ENCODE measurements at regions not wholly inside any gene's neighbourhood (a gene's known extent, or its start where the extent isn't known, plus 50 kb on each side); places are given as distances from the start of the nearest gene placed in this dataset.
A peak's percentile ranks its signal among the peaks of the same experiment; 100 is the strongest.

DNA sequence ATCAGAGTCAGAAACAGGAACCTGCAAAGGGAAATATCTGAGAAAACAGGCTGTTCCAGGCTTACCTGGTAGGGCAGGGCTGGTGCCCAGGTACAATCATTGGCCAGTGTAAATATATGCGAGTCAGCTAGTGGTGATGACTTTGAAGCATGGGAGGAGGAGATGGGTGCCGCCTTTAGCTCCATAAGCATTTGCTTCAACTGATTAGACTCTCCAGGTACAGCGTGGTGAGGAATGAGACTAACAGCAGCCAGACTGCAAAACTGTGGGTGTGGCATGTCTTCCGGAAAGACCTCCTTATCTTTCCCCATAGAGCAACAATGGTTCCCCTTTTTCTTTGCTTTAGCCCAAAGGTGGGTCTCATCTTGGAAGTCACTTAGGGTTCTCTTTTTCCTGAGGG lies 137.2 kb downstream of the LRIG2 start:
- H3K36me3 ChIP-seq (ENCODE audit: low read depth) = no peaks in the 10 kb centered on the region
- H3K9me3 ChIP-seq (ENCODE audit: severe bottlenecking) = no peaks in the 10 kb centered on the region
- TF ChIP-seq, protein P1, sequence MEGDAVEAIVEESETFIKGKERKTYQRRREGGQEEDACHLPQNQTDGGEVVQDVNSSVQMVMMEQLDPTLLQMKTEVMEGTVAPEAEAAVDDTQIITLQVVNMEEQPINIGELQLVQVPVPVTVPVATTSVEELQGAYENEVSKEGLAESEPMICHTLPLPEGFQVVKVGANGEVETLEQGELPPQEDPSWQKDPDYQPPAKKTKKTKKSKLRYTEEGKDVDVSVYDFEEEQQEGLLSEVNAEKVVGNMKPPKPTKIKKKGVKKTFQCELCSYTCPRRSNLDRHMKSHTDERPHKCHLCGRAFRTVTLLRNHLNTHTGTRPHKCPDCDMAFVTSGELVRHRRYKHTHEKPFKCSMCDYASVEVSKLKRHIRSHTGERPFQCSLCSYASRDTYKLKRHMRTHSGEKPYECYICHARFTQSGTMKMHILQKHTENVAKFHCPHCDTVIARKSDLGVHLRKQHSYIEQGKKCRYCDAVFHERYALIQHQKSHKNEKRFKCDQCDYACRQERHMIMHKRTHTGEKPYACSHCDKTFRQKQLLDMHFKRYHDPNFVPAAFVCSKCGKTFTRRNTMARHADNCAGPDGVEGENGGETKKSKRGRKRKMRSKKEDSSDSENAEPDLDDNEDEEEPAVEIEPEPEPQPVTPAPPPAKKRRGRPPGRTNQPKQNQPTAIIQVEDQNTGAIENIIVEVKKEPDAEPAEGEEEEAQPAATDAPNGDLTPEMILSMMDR (IDR thresholded peaks at IDR 0.05; ENCODE audit: poor library complexity, severe bottlenecking) = no peak
- H3K27me3 ChIP-seq (ENCODE audit: insufficient read depth, poor library complexity, severe bottlenecking) = no peaks in the 10 kb centered on the region
- ATAC-seq (ENCODE audit: low read depth) (peak; percentile 38; the same call in 2 of the 3 replicates), DNase-seq (ENCODE audit: low spot score) (no peak)
- H3K27ac ChIP-seq (ENCODE audit: poor library complexity, severe bottlenecking) = no peak overlapping the region
- no peak overlapping the region for H3K4me3 ChIP-seq (ENCODE audit: severe bottlenecking)
- no peaks in the 10 kb centered on the region for H3K4me1 ChIP-seq (ENCODE audit: insufficient read depth, poor library complexity, severe bottlenecking)

DNA sequence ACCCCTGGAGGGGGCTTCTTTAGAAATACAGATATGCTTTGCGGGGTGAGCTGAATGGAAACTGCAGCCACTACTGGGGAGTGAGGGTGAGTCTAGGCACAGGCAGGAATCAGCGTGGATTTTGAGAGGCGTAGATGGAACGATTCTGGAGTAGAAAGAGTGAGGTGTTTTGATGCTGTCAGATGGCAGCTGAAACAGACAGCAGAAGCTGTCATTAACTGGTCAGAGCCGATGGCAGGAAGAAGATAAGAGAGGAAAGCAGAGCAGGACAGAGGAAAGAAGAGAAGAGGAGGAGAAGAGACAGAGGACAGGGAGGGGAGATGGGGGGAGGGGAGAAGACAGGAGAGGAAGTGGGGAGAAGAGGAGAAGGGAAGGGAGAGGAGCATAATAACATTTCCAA lies 138.5 kb downstream of the LRIG2 start:
- no peak overlapping the region for H3K4me3 ChIP-seq (ENCODE audit: severe bottlenecking)
- TF ChIP-seq, protein P1 (IDR thresholded peaks at IDR 0.05; ENCODE audit: poor library complexity, severe bottlenecking) = no peak
- no peak for DNase-seq (ENCODE audit: low spot score)

DNA sequence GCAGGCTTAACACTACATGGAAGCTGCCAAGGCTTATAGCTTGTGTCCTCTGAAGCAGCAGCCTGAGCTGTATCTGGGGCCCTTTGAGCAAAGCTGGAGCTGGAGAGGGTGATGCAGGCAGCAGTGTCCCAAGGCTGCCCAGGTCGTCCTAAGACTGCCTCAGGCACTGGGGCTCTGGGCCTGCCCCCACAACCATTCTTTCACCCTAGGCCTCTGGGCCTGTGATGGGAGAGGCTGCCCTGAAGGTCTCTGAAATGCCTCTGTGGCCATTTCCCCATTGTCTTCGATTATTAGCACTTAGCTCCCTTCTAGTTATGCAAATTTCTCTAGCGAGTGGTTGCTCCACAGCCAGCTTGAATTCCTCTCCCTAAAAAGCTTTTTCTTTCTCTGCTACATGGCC lies 142.0 kb downstream of the LRIG2 start:
- Histone ChIP-seq H3K27me3 (ENCODE audit: insufficient read depth, poor library complexity, severe bottlenecking) (no peaks in the 10 kb centered on the region), H3K4me1 (ENCODE audit: insufficient read depth, poor library complexity, severe bottlenecking) (no peaks in the 10 kb centered on the region), H3K9me3 (ENCODE audit: severe bottlenecking) (no peaks in the 10 kb centered on the region), H3K27ac (ENCODE audit: poor library complexity, severe bottlenecking) (no peak overlapping the region), H3K36me3 (ENCODE audit: low read depth) (no peaks in the 10 kb centered on the region), H3K4me3 (ENCODE audit: severe bottlenecking) (no peak overlapping the region)
- ATAC-seq (ENCODE audit: low read depth) (no peak), DNase-seq (ENCODE audit: low spot score) (no peak)
- TF ChIP-seq, protein P1 (IDR thresholded peaks at IDR 0.05; ENCODE audit: poor library complexity, severe bottlenecking) = no peak

More for the DNA sequence above, 138.5 kb downstream of the LRIG2 start:
- H3K9me3 ChIP-seq (ENCODE audit: severe bottlenecking) = no peaks in the 10 kb centered on the region
- H3K27ac ChIP-seq (ENCODE audit: poor library complexity, severe bottlenecking) = no peak overlapping the region
- H3K36me3 ChIP-seq (ENCODE audit: low read depth) = no peaks in the 10 kb centered on the region
- no peaks in the 10 kb centered on the region for H3K27me3 ChIP-seq (ENCODE audit: insufficient read depth, poor library complexity, severe bottlenecking)
- no peaks in the 10 kb centered on the region for H3K4me1 ChIP-seq (ENCODE audit: insufficient read depth, poor library complexity, severe bottlenecking)
- no peak for ATAC-seq (ENCODE audit: low read depth)

DNA sequence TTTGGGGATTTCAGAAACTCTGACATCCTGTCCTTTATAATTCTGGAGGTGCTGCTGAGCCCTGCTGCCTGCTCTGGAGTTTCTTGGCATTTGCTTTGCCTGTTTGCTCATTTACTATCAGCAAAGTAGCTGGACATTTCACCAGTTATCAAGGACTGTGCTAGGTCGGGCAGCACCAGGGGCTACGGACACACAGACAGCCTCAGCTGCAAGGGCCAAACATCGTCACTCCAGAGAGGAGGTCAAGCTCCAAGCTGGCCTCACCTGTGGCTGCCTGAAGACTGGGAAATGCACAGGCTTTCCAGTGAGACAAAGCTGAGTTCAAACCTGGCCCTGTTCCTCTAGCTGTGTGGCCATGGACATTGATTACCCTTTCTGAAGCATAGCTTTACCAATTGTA lies 143.7 kb downstream of the LRIG2 start:
- H3K27ac ChIP-seq (ENCODE audit: poor library complexity, severe bottlenecking) = no peak overlapping the region
- DNase-seq (ENCODE audit: low spot score) (no peak), ATAC-seq (ENCODE audit: low read depth) (no peak)
- no peak overlapping the region for H3K4me3 ChIP-seq (ENCODE audit: severe bottlenecking)
- no peaks in the 10 kb centered on the region for H3K36me3 ChIP-seq (ENCODE audit: low read depth)
- H3K9me3 ChIP-seq (ENCODE audit: severe bottlenecking) = no peaks in the 10 kb centered on the region
- no peaks in the 10 kb centered on the region for H3K27me3 ChIP-seq (ENCODE audit: insufficient read depth, poor library complexity, severe bottlenecking)
- TF ChIP-seq, protein P1 (IDR thresholded peaks at IDR 0.05; ENCODE audit: poor library complexity, severe bottlenecking) = no peak
- no peaks in the 10 kb centered on the region for H3K4me1 ChIP-seq (ENCODE audit: insufficient read depth, poor library complexity, severe bottlenecking)

DNA sequence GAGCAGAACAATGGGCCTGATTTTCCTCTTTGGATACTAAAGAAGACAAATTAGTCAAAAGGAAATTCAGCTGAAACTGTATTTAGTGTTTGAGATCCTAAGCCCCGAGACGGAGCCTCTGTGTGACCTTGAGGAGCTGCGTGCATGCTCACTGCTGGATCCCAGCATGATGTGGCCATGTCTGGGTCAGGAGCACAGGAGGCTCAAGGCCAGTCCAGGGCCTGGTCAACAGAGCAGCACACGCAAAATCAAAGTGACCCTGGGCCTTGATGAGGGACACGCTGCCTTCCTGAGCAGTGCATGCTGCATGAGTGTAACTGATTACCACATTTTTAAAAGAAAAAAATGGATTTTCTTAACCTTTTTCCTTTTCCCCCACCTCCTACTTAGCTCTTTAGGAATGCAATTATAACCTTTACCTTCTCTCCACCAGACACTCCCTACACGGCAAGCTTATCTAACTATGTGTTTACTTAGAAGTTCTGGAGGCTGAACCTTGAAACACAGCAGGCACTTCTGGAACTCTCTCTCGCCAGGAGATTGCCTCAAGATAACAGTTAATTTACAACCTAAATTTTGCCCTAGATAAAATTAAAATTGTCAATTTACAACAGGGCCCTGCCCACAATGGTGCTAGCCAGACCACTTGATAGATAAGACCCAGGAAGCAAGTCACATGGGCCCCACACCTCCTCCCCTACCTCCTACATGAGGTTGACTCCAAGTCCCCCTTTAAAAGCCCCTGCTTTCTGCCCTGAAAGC lies 144.6 kb downstream of the LRIG2 start:
- Histone ChIP-seq H3K4me1 (ENCODE audit: insufficient read depth, poor library complexity, severe bottlenecking) (no peaks in the 10 kb centered on the region), H3K4me3 (ENCODE audit: severe bottlenecking) (no peak overlapping the region), H3K36me3 (ENCODE audit: low read depth) (no peaks in the 10 kb centered on the region), H3K9me3 (ENCODE audit: severe bottlenecking) (no peaks in the 10 kb centered on the region), H3K27ac (ENCODE audit: poor library complexity, severe bottlenecking) (no peak overlapping the region), H3K27me3 (ENCODE audit: insufficient read depth, poor library complexity, severe bottlenecking) (no peaks in the 10 kb centered on the region)
- DNase-seq (ENCODE audit: low spot score) (no peak), ATAC-seq (ENCODE audit: low read depth) (no peak)
- TF ChIP-seq, protein P1 (IDR thresholded peaks at IDR 0.05; ENCODE audit: poor library complexity, severe bottlenecking) = no peak
